ES-I3 (cell line): ENCODE measurements at regions not wholly inside any gene's neighbourhood (a gene's known extent, or its start where the extent isn't known, plus 50 kb on each side); places are given as distances from the start of the nearest gene placed in this dataset.

Source experiments
- H3K36me3 ChIP-seq: 2 replicates; pipeline ENCODE4 v1.6.1; 2013; ENCODE audit warnings: mild to moderate bottlenecking, low read length, control low read depth, moderate library complexity; ENCODE audit not compliant: insufficient read depth
- H3K4me1 ChIP-seq: 2 replicates; pipeline ENCODE4 v1.6.1; 2013; ENCODE audit warnings: mild to moderate bottlenecking, control low read depth, low read length; ENCODE audit not compliant: insufficient read depth
- H3K9ac ChIP-seq: 2 replicates; pipeline ENCODE4 v1.6.1; 2013; ENCODE audit warnings: low read depth, mild to moderate bottlenecking, low read length, moderate library complexity
- H3K9me3 ChIP-seq: 2 replicates; pipeline ENCODE4 v1.6.1; 2013; ENCODE audit warnings: mild to moderate bottlenecking, low read length, moderate library complexity; ENCODE audit not compliant: control insufficient read depth, insufficient read depth

DNA sequence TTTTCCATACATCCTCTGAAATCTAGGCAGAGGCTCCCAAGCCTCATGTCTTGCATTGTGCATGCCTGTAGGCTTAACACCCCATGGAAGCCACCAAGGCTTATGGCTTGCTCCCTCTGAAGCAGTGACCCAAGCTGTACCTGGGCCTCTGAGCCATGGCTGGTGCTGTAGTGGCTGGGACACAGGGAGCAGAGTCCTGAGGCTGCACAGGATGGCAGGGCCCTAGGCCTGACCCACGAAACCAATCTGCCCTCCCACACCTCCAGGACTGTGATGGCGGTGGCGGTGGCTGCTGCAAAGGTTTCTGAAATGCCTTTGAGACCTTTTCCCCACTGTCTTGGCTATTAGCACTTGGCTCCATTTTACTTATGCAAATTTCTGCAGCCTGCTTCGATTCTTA lies 429.5 kb downstream of the NPHP4 start:
- Histone ChIP-seq H3K36me3 (no peaks in the 10 kb centered on the region), H3K9me3 (no peaks in the 10 kb centered on the region), H3K9ac (no peak overlapping the region), H3K4me1 (no peaks in the 10 kb centered on the region)

DNA sequence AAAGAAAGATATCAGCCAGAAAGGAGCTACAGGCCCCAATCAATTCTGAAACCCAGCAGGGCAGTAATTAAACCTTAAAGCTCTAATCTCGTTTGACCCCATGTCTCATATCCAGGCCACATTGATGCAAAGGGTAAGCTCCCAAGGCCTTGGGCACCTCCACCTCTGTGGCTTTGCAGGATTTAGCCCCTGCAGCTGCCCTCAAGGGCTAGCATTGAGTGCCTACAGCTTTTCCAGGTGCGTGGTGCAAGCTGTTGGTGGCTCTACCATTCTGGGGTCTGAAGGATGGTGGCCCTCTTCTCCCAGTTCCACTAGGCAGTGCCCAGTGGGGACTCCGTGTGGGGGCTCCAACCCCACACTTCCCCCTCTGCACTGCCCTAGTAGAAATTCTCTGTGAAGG lies 429.9 kb downstream of the NPHP4 start:
- no peaks in the 10 kb centered on the region for H3K9me3 ChIP-seq
- no peak overlapping the region for H3K9ac ChIP-seq
- no peaks in the 10 kb centered on the region for H3K36me3 ChIP-seq
- no peaks in the 10 kb centered on the region for H3K4me1 ChIP-seq

- Histone ChIP-seq H3K9ac (no peak overlapping the region), H3K4me1 (no peaks in the 10 kb centered on the region), H3K36me3 (no peaks in the 10 kb centered on the region), H3K9me3 (no peaks in the 10 kb centered on the region)
These were observed 433.1 kb downstream of the NPHP4 start for GRCh38 chr1:5559078-5559477.

- Histone ChIP-seq H3K36me3 (no peaks in the 10 kb centered on the region), H3K4me1 (no peaks in the 10 kb centered on the region), H3K9me3 (no peaks in the 10 kb centered on the region), H3K9ac (no peak overlapping the region)
These were observed 436.4 kb downstream of the NPHP4 start for GRCh38 chr1:5555853-5556252.

DNA sequence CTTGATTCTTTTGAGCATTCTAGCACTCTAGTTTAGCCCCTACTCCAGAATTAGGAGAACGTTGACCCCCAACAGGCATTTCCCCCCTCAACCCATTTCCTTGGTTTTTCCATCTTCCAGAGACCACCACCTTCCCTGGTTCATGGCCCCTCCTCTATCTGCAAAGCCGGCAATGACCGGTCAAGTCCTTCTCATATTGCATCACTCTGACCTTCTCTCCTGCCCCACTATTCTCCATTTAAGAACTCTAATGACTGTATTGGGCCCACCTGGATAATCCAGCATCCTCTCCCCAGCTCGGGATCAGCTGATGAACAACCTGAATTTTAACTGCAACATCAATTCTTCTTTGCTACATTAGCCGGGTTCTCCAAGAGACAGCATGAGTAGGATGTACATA lies 437.4 kb downstream of the NPHP4 start:
- no peaks in the 10 kb centered on the region for H3K9me3 ChIP-seq
- H3K4me1 ChIP-seq, result no peaks in the 10 kb centered on the region
- no peaks in the 10 kb centered on the region for H3K36me3 ChIP-seq
- H3K9ac ChIP-seq, result no peak overlapping the region

DNA sequence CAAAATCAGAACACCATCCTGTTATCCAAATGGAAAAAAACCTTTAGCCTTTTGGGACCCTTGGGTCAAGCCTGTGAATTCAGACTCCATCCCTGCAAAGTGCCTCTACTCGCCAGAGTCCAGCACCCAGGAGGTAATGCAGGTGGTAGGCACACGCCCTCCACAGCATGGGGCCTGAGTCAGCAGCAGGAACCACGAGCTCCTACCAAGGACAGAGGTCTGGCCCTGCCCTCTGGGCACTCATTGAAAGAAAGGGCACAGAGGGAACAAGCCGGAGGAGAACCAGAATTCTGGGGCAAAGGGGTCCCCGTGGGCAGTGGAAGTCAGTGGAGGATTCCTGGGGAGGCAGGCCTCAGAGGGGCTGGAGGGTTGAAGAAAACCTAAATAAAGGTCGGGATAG lies 438.1 kb downstream of the NPHP4 start:
- no peaks in the 10 kb centered on the region for H3K9me3 ChIP-seq
- no peaks in the 10 kb centered on the region for H3K36me3 ChIP-seq
- H3K9ac ChIP-seq, result no peak overlapping the region
- H3K4me1 ChIP-seq, result no peaks in the 10 kb centered on the region

DNA sequence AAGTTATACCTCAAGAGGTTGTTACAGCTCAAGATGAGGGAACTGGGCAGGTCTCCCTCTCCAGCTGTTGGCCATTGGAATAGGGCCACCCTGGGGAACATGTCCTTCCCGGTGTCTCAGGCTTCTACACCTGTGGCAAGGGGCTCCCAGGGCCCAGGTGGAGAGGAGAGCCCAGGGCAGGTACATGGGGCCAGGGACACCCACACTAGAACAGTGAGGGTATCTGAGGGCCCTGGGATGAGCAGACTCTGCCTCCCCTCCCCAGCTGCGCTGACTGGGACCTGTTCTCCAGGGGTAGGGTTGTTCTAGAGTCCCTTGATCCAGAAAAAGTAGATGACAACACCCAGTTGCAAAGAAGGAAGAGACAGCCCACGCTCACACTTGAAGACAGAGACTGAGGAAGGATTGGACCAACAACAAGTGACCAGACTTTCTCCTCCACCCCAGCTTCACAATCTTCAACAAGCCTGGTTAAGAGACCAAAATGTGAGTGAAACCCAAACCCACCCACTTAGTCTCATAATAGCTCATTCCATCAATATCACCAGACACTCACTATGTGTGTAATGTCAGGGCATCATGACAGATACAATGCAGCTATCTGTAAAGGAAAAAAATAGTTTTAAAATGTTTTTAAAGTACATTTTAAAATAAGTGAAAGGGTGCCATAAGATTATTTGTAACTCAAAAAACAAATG lies 439.3 kb downstream of the NPHP4 start:
- Histone ChIP-seq H3K4me1 (no peaks in the 10 kb centered on the region), H3K36me3 (no peaks in the 10 kb centered on the region), H3K9ac (no peak overlapping the region), H3K9me3 (no peaks in the 10 kb centered on the region)

DNA sequence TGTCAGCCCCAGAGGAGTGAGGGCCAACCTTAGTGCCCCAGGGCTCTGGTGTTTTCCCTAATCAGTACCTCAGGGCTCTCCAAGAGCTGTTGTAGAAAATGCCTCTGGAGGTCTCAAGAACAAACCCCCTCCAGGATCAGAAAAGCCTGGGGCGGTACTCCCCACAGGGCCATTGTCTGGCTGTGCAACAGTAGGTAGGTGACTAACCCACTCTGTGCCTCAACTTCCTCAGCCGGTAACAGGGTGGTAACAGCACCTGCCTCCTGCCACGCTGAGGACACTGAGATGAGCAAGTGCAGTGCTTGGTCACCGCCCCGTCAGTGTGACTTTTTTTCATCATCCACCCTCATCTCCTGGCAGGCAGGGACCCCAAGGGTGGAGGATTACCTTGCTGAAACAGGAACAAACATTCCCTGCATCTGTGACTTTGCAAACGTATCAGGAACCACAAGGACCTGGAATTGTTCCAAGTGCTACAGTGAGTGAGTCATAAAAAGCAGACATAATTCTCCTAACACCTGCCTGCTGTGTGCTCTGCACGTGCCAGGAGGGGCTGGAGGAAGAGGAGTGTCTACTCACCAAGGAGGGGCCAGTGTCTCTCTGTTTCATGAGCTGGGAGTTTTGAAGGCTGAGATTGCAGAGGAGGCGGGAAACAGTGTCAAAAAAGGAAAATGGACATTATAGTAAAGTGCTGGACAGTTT lies 440.8 kb downstream of the NPHP4 start:
- Histone ChIP-seq H3K36me3 (no peaks in the 10 kb centered on the region), H3K4me1 (no peaks in the 10 kb centered on the region), H3K9me3 (no peaks in the 10 kb centered on the region), H3K9ac (no peak overlapping the region)

DNA sequence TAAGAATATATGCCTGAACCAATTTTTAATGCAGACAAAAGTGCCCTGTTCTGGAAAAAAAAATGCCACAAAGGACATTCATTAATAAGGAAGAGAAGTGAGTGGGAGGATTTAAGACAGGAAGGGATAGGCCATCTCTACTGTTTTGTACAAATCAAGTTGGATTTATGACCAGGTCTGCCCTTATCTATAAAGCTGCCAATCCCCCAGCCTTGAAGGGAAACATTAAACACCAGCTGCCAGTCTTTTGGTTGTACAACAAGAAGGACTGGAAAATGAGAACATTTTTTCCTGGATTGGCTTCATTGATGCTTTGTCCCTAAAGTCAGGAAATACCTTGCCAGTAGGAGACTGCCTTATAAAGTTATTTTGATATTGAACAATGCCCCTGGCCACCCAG lies 444.0 kb downstream of the NPHP4 start:
- no peaks in the 10 kb centered on the region for H3K4me1 ChIP-seq
- H3K36me3 ChIP-seq, result no peaks in the 10 kb centered on the region
- H3K9me3 ChIP-seq, result no peaks in the 10 kb centered on the region
- H3K9ac ChIP-seq, result no peak overlapping the region

- H3K36me3 ChIP-seq, result no peaks in the 10 kb centered on the region
- H3K9me3 ChIP-seq, result no peaks in the 10 kb centered on the region
- no peaks in the 10 kb centered on the region for H3K4me1 ChIP-seq
- no peak overlapping the region for H3K9ac ChIP-seq
These were observed 449.0 kb downstream of the NPHP4 start for GRCh38 chr1:5543235-5543634.

DNA sequence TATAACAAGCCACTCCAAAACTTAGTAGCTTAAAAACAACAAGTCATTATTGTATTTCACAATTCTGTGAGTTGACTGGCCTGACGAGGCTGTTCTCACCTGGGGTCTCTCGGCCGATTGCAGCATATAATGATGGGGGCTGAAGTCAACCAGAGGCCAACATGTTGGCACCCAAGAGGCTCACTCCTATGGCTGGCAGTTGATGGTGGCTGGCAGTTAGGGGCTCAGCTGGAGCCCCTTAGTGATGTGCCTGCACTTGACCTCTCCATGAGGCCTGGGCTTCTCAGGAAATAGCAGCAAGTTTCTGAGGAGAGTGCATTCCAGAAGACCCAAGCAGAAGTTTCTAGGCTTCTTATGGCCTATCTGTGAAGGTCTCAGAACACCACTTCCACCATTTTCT lies 459.4 kb downstream of the NPHP4 start:
- no peak overlapping the region for H3K9ac ChIP-seq
- no peaks in the 10 kb centered on the region for H3K4me1 ChIP-seq
- H3K36me3 ChIP-seq, result no peaks in the 10 kb centered on the region
- no peaks in the 10 kb centered on the region for H3K9me3 ChIP-seq

DNA sequence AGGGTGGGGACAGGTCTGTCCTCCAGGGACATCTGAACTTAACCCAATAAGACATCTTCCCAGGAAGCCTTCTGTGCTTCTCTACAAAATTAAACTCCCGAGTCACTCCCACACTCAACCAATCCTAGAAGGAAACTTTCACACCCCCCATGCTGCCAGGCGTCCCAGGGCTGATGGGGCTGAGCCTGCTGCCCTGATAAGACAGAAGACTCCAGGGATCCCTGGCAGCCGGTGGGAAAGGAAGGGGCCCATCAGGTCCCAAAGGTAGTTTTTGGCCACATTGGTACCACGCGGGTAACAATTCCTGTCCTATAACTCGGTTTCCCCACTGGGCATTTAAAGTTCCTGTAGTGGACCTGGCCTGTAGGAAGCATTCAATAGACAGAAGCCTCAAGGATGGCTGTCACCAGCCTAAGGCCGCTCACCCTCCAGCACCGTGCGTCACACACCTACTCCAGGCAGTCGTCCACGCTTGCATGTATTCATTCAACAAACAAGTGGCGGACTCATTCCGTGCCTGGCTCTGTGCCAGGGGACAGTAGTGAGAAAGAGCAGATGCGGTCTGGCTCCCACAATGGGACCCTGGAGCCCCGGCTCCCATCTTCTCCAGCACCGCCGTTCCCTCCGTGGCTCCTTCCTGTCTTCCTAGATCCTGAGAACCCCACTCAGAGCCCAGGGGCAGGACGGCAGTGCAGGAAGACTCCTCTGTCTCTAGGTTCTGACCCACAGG lies 465.2 kb downstream of the NPHP4 start:
- no peaks in the 10 kb centered on the region for H3K9me3 ChIP-seq
- no peaks in the 10 kb centered on the region for H3K4me1 ChIP-seq
- H3K9ac ChIP-seq, result no peak overlapping the region
- H3K36me3 ChIP-seq, result no peaks in the 10 kb centered on the region

- H3K9ac ChIP-seq, result no peak overlapping the region
- H3K4me1 ChIP-seq, result no peaks in the 10 kb centered on the region
- no peaks in the 10 kb centered on the region for H3K9me3 ChIP-seq
- no peaks in the 10 kb centered on the region for H3K36me3 ChIP-seq
These were observed 465.9 kb downstream of the NPHP4 start for GRCh38 chr1:5526385-5526750.

DNA sequence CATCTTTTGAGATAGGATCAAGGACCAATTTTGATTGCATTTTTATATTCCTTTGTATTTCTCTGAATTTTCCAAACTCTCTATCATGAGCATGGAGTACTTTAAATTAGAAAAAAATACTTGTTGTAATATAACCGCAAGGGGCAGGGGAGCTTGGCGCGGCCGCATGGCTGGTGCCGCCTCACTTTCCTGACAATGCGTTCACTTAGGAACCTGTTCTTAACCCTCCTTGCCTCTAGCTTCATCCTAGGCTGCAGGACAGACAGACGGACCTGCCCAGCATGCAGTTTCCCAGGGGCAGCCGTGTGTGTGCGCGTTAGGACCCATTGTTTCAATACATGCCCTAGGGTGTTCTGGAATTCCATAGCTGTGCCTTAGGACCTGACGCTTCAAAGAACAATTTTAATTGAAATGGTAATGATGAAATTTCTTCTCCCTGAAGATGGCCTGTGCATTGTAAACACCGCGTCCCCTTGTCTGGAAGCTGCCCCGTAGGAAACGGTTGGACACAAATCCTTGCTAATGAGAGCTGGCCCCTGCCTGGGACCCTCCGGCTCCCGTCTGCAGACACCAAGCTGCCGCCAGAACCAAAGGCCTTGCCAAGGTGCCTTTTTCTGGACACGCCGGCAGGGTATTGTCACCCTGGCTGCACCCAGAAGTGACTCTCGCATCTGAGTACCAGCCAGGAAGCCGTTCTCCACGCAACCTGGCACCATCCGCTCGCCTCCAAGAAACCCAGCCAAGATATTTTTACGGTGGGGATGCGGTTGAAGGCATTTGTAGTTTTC lies 466.4 kb downstream of the NPHP4 start:
- no peaks in the 10 kb centered on the region for H3K9me3 ChIP-seq
- H3K4me1 ChIP-seq, result no peaks in the 10 kb centered on the region
- H3K36me3 ChIP-seq, result no peaks in the 10 kb centered on the region
- H3K9ac ChIP-seq, result no peak overlapping the region
